AG04449 (cell line): ENCODE measurements at regions not wholly inside any gene's neighbourhood (a gene's known extent, or its start where the extent isn't known, plus 50 kb on each side); places are given as distances from the start of the nearest gene placed in this dataset.

Experiments used
- CTCF ChIA-PET: fragments of 350-600 bp; formaldehyde crosslinking; extraction: SDS; loops from one replicate; lab custom pipeline; 2021; ENCODE audit warnings: antibody characterized with exemption; lab: Yijun Ruan, JAX
- POLR2A ChIA-PET: fragments of 400-600, 350-600 bp; formaldehyde crosslinking; extraction: SDS; loops from one replicate; lab custom pipeline; 2020; ENCODE audit warnings: antibody characterized with exemption, inconsistent platforms; lab: Yijun Ruan, JAX
- DNase-seq: peaks from one replicate; pipeline ENCODE4 v3.0.0-alpha.2; 2010; ENCODE audit warnings: low read depth, low spot score
- H3K4me3 ChIP-seq: 2 replicates; pipeline ENCODE4 v1.5.1; 2011; ENCODE audit warnings: low read depth, mild to moderate bottlenecking, control low read depth, low read length
- TF ChIP-seq, protein P1 (sequence below): IDR thresholded peaks from one replicate; pipeline ENCODE4 v1.5.1; 2011; ENCODE audit warnings: mild to moderate bottlenecking, moderate library complexity, low read length, control low read depth, inconsistent platforms; ENCODE audit not compliant: insufficient read depth; ENCODE audit errors: missing control alignments

DNA sequence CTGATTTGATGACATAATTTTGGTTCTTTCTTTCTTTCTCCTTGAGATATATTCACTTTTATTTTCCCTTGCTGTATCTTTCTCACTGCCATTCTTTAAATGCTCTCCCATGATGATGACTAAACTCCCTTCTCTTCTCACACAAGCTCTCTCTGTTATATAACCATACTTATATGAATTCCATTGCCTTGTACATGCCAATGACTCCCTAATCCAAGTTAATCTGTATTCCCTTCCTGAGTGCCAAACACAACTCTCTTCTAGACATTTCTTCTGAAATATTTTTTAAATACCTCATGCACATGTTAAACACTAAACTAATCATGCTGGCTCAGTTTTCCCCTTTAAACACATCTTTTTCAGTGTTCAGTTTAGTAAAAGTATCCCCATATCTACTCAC, 62.2 kb upstream of the ST8SIA4 start:
- ChIA-PET CTCF (no interaction called here), POLR2A (no interaction called here)
- DNase-seq = no peak
- TF ChIP-seq, protein P1, sequence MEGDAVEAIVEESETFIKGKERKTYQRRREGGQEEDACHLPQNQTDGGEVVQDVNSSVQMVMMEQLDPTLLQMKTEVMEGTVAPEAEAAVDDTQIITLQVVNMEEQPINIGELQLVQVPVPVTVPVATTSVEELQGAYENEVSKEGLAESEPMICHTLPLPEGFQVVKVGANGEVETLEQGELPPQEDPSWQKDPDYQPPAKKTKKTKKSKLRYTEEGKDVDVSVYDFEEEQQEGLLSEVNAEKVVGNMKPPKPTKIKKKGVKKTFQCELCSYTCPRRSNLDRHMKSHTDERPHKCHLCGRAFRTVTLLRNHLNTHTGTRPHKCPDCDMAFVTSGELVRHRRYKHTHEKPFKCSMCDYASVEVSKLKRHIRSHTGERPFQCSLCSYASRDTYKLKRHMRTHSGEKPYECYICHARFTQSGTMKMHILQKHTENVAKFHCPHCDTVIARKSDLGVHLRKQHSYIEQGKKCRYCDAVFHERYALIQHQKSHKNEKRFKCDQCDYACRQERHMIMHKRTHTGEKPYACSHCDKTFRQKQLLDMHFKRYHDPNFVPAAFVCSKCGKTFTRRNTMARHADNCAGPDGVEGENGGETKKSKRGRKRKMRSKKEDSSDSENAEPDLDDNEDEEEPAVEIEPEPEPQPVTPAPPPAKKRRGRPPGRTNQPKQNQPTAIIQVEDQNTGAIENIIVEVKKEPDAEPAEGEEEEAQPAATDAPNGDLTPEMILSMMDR = no peak
- no peak overlapping the region for H3K4me3 ChIP-seq
